Neural cell (in vitro differentiated cells): ENCODE measurements at regions not wholly inside any gene's neighbourhood (a gene's known extent, or its start where the extent isn't known, plus 50 kb on each side); places are given as distances from the start of the nearest gene placed in this dataset.

ENCODE experiments used
- H2AFZ ChIP-seq: fragments of 200-600, 300-800 bp; sonication (generic), shearing (Covaris generic); 2 replicates; pipeline ENCODE4 v1.6.0; 2014; ENCODE audit warnings: low read depth, mild to moderate bottlenecking, antibody characterized with exemption, low read length, moderate library complexity
- H3F3A ChIP-seq: fragments of 200-600 bp; shearing (Covaris generic); 2 replicates; pipeline ENCODE4 v1.6.1; 2016; ENCODE audit warnings: mild to moderate bottlenecking, moderate library complexity, mixed read lengths, antibody characterized with exemption, low read length; ENCODE audit not compliant: insufficient read depth, poor library complexity, severe bottlenecking
- H3K27ac ChIP-seq: fragments of 200-600, 300-800 bp; sonication (generic), shearing (Covaris generic); 2 replicates; pipeline ENCODE4 v1.5.1; 2014; ENCODE audit warnings: mild to moderate bottlenecking, low read length, moderate library complexity
- H3K27me3 ChIP-seq: fragments of 300-800, 200-600 bp; sonication (generic), shearing (Covaris generic); 2 replicates; pipeline ENCODE4 v1.6.0; 2014; ENCODE audit warnings: mild to moderate bottlenecking, low read depth, low read length, moderate library complexity; ENCODE audit not compliant: insufficient read depth
- H3K36me3 ChIP-seq: fragments of 300-800, 200-600 bp; sonication (generic), shearing (Covaris generic); 2 replicates; pipeline ENCODE4 v1.5.1; 2014; ENCODE audit warnings: mild to moderate bottlenecking, antibody characterized with exemption, low read length, moderate library complexity; ENCODE audit not compliant: insufficient read depth
- H3K4me2 ChIP-seq: fragments of 300-800, 200-600 bp; sonication (generic), shearing (Covaris generic); 2 replicates; pipeline ENCODE4 v1.6.0; 2014; ENCODE audit warnings: mild to moderate bottlenecking, low read length
- H3K4me3 ChIP-seq: fragments of 300-800, 200-600 bp; sonication (generic), shearing (Covaris generic); 2 replicates; pipeline ENCODE4 v1.5.1; 2014; ENCODE audit warnings: mild to moderate bottlenecking, low read length, moderate library complexity
- H3K79me2 ChIP-seq: fragments of 200-600 bp; shearing (Covaris generic); replicated peaks from 2 replicates; pipeline ENCODE4 v1.6.0; 2014; ENCODE audit warnings: mild to moderate bottlenecking, low read length, moderate library complexity; ENCODE audit not compliant: insufficient read depth
- H3K9ac ChIP-seq: fragments of 300-800, 200-600 bp; sonication (generic), shearing (Covaris generic); 2 replicates; pipeline ENCODE4 v1.6.1; 2016; ENCODE audit warnings: mild to moderate bottlenecking, low read length, mixed read lengths
- H3K9me2 ChIP-seq: fragments of 200-600 bp; shearing (Covaris generic); 2 replicates; pipeline ENCODE4 v1.6.1; 2016; ENCODE audit warnings: mild to moderate bottlenecking, low read length, mixed read lengths; ENCODE audit not compliant: insufficient read depth
- H3K9me3 ChIP-seq: fragments of 200-600, 300-800 bp; sonication (generic), shearing (Covaris generic); 2 replicates; pipeline ENCODE4 v1.6.1; 2016; ENCODE audit warnings: mild to moderate bottlenecking, mixed run types, low read length, moderate library complexity, mixed read lengths
- H4K20me1 ChIP-seq: fragments of 200-600 bp; shearing (Covaris generic); 2 replicates; pipeline ENCODE4 v1.6.1; 2016; ENCODE audit warnings: mild to moderate bottlenecking, mixed run types; ENCODE audit not compliant: insufficient read depth
- EP300 ChIP-seq: fragments of 450-650 bp; conservative IDR thresholded peaks from 2 replicates; pipeline ENCODE4 v1.6.1; 2014; ENCODE audit warnings: antibody characterized with exemption, mild to moderate bottlenecking, moderate library complexity; ENCODE audit not compliant: poor library complexity, severe bottlenecking
- EZH2 ChIP-seq: fragments of 200-600, 300-800 bp; shearing (Covaris generic), sonication (generic); IDR thresholded peaks from 2 replicates; pipeline ENCODE4 v1.6.1; 2014; ENCODE audit warnings: antibody characterized with exemption, low read length, borderline replicate concordance, mild to moderate bottlenecking; ENCODE audit not compliant: insufficient read depth, poor library complexity, severe bottlenecking
- MXI1 ChIP-seq: fragments of 450-650 bp; conservative IDR thresholded peaks from 2 replicates; pipeline ENCODE4 v1.6.1; 2014; ENCODE audit warnings: antibody characterized with exemption, mild to moderate bottlenecking; ENCODE audit not compliant: poor library complexity, severe bottlenecking
- POLR2AphosphoS5 ChIP-seq: IDR thresholded peaks from 2 replicates; pipeline ENCODE4 v1.6.1; 2012
- RAD21 ChIP-seq: fragments of 450-650 bp; conservative IDR thresholded peaks from 2 replicates; pipeline ENCODE4 v1.6.1; 2014; ENCODE audit warnings: antibody characterized with exemption, mild to moderate bottlenecking, moderate library complexity
- REST ChIP-seq: IDR thresholded peaks from 2 replicates; pipeline ENCODE4 v1.6.1; 2012; ENCODE audit warnings: borderline replicate concordance
- SMC3 ChIP-seq: fragments of 450-650 bp; conservative IDR thresholded peaks from 2 replicates; pipeline ENCODE4 v1.6.1; 2014; ENCODE audit warnings: antibody characterized with exemption, mild to moderate bottlenecking, moderate library complexity; ENCODE audit not compliant: poor library complexity
- TAF1 ChIP-seq: IDR thresholded peaks from 2 replicates; pipeline ENCODE4 v1.6.1; 2012; ENCODE audit warnings: low read depth
- TF ChIP-seq, protein P1 (sequence below): fragments of 450-650 bp; IDR thresholded peaks from 2 replicates; pipeline ENCODE4 v1.5.1; 2014; ENCODE audit warnings: antibody characterized with exemption, mild to moderate bottlenecking, moderate library complexity; ENCODE audit not compliant: poor library complexity, severe bottlenecking

GRCh38 chr11:13101644-13102512 lies 92.8 kb downstream of the RASSF10 start:
- H3K4me2 ChIP-seq = no peak overlapping the region
- no peaks in the 10 kb centered on the region for H3K9me2 ChIP-seq
- H4K20me1 ChIP-seq = no peaks in the 10 kb centered on the region
- H3K27me3 ChIP-seq = no peaks in the 10 kb centered on the region
- TF ChIP-seq MXI1 (no peak), EZH2 (no peak), TAF1 (no peak), POLR2AphosphoS5 (no peak), RAD21 (no peak), REST (no peak), SMC3 (no peak), EP300 (no peak)
- TF ChIP-seq, protein P1, sequence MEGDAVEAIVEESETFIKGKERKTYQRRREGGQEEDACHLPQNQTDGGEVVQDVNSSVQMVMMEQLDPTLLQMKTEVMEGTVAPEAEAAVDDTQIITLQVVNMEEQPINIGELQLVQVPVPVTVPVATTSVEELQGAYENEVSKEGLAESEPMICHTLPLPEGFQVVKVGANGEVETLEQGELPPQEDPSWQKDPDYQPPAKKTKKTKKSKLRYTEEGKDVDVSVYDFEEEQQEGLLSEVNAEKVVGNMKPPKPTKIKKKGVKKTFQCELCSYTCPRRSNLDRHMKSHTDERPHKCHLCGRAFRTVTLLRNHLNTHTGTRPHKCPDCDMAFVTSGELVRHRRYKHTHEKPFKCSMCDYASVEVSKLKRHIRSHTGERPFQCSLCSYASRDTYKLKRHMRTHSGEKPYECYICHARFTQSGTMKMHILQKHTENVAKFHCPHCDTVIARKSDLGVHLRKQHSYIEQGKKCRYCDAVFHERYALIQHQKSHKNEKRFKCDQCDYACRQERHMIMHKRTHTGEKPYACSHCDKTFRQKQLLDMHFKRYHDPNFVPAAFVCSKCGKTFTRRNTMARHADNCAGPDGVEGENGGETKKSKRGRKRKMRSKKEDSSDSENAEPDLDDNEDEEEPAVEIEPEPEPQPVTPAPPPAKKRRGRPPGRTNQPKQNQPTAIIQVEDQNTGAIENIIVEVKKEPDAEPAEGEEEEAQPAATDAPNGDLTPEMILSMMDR = no peak
- no peak overlapping the region for H2AFZ ChIP-seq
- H3K27ac ChIP-seq = no peak overlapping the region
- H3K9me3 ChIP-seq = no peaks in the 10 kb centered on the region
- H3F3A ChIP-seq = no peaks in the 10 kb centered on the region
- no peak overlapping the region for H3K9ac ChIP-seq
- H3K4me3 ChIP-seq = no peak overlapping the region
- no peaks in the 10 kb centered on the region for H3K36me3 ChIP-seq
- H3K79me2 ChIP-seq = no peaks in the 10 kb centered on the region

GRCh38 chr11:13102513-13102840 lies 93.4 kb downstream of the RASSF10 start:
- TF ChIP-seq MXI1 (no peak), EZH2 (no peak), TAF1 (no peak), REST (no peak), RAD21 (no peak), EP300 (no peak), POLR2AphosphoS5 (no peak), SMC3 (no peak)
- TF ChIP-seq, protein P1 = no peak
- no peak overlapping the region for H3K9ac ChIP-seq
- no peak overlapping the region for H3K27ac ChIP-seq
- H3K9me2 ChIP-seq = no peaks in the 10 kb centered on the region
- H3K36me3 ChIP-seq = no peaks in the 10 kb centered on the region
- no peaks in the 10 kb centered on the region for H3K27me3 ChIP-seq
- H3K79me2 ChIP-seq = no peaks in the 10 kb centered on the region
- no peaks in the 10 kb centered on the region for H3F3A ChIP-seq
- no peak overlapping the region for H2AFZ ChIP-seq
- no peak overlapping the region for H3K4me2 ChIP-seq
- no peaks in the 10 kb centered on the region for H3K9me3 ChIP-seq
- no peak overlapping the region for H3K4me3 ChIP-seq
- no peaks in the 10 kb centered on the region for H4K20me1 ChIP-seq
